ENCODE measurements at regions not wholly inside any gene's neighbourhood (a gene's known extent, or its start where the extent isn't known, plus 50 kb on each side); places are given as distances from the start of the nearest gene placed in this dataset.

DNA sequence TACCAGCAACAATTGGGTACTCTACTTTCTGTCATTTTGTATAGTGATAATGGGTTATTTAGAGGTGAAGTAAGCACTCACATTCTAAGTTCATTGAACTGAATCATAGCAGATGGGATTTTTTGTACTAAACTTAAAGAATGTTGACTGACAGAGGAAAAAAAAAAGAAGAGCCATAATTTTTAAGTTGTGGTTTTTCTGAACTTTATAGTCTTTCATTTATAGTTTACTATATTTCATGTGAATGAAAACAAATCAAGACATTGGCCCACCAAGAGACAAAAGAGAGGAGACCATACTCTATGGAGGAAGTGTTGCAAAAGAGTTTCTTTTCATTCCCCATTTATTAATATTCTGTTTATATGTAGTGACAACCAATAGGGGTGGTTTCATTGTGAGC is 685.7 kb downstream of the BCKDHB start:
- TF ChIP-seq, protein P1, sequence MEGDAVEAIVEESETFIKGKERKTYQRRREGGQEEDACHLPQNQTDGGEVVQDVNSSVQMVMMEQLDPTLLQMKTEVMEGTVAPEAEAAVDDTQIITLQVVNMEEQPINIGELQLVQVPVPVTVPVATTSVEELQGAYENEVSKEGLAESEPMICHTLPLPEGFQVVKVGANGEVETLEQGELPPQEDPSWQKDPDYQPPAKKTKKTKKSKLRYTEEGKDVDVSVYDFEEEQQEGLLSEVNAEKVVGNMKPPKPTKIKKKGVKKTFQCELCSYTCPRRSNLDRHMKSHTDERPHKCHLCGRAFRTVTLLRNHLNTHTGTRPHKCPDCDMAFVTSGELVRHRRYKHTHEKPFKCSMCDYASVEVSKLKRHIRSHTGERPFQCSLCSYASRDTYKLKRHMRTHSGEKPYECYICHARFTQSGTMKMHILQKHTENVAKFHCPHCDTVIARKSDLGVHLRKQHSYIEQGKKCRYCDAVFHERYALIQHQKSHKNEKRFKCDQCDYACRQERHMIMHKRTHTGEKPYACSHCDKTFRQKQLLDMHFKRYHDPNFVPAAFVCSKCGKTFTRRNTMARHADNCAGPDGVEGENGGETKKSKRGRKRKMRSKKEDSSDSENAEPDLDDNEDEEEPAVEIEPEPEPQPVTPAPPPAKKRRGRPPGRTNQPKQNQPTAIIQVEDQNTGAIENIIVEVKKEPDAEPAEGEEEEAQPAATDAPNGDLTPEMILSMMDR (IDR thresholded peaks at IDR 0.05; ENCODE audit: low read depth, low read length), result no peak
- TF ChIP-seq EZH2phosphoT487 (IDR thresholded peaks at IDR 0.05; ENCODE audit: low read depth), result no peak
